Activated naive CD8-positive, alpha-beta T cell treated with anti-CD3 and anti-CD28 coated beads, Interleukin-2, amount 50 U/mL, for 16 hours (primary cell): ENCODE measurements at regions not wholly inside any gene's neighbourhood (a gene's known extent, or its start where the extent isn't known, plus 50 kb on each side); places are given as distances from the start of the nearest gene placed in this dataset.
"Not testable (repeated sequence)": the region's sequence is repeated elsewhere in the genome, so short reads cannot be mapped to it uniquely, and the experiment has no call there.

Source experiments
- DNase-seq: peaks from one replicate; pipeline ENCODE4 v3.0.0-alpha.2; 2020; ENCODE audit warnings: low read depth, low spot score

GRCh38 chr12:93204896-93205295 is 172.8 kb upstream of the NUDT4 start:
- DNase-seq: no peak

GRCh38 chr12:93205361-93205760 is 172.4 kb upstream of the NUDT4 start:
- no peak for DNase-seq

- no peak for DNase-seq
These were observed 169.7 kb upstream of the NUDT4 start for GRCh38 chr12:93208011-93208410.

- DNase-seq: no peak
These were observed 163.0 kb upstream of the NUDT4 start for GRCh38 chr12:93214523-93215289.

GRCh38 chr12:93215290-93215678 is 162.4 kb upstream of the NUDT4 start:
- no peak for DNase-seq

GRCh38 chr12:93219947-93220346 is 157.8 kb upstream of the NUDT4 start:
- DNase-seq: no peak

GRCh38 chr12:93221841-93222240 is 155.9 kb upstream of the NUDT4 start:
- DNase-seq: no peak

- DNase-seq: no peak
These were observed 154.0 kb upstream of the NUDT4 start for GRCh38 chr12:93223440-93224426.

GRCh38 chr12:93225094-93225493 is 152.6 kb upstream of the NUDT4 start:
- DNase-seq: no peak

- no peak for DNase-seq
These were observed 151.4 kb upstream of the NUDT4 start for GRCh38 chr12:93226361-93226760.

GRCh38 chr12:93229494-93230325 is 148.0 kb upstream of the NUDT4 start:
- DNase-seq: no peak

- DNase-seq: no peak
These were observed 147.4 kb upstream of the NUDT4 start for GRCh38 chr12:93230326-93230720.

- no peak for DNase-seq
These were observed 145.8 kb upstream of the NUDT4 start for GRCh38 chr12:93231938-93232337.

GRCh38 chr12:93234641-93235040 is 143.1 kb upstream of the NUDT4 start:
- no peak for DNase-seq

GRCh38 chr12:93235881-93236280 is 141.8 kb upstream of the NUDT4 start:
- DNase-seq: no peak

GRCh38 chr12:93237235-93237915 is 140.3 kb upstream of the NUDT4 start:
- DNase-seq: no peak

- not testable (repeated sequence) for DNase-seq
These were observed 139.0 kb upstream of the NUDT4 start for GRCh38 chr12:93238512-93239262.

GRCh38 chr12:93239789-93240188 is 137.9 kb upstream of the NUDT4 start:
- not testable (repeated sequence) for DNase-seq

- DNase-seq: no peak
These were observed 135.4 kb upstream of the NUDT4 start for GRCh38 chr12:93242154-93242972.

GRCh38 chr12:93243382-93243688 is 134.4 kb upstream of the NUDT4 start:
- DNase-seq: no peak
